ENCODE measurements at regions not wholly inside any gene's neighbourhood (a gene's known extent, or its start where the extent isn't known, plus 50 kb on each side); places are given as distances from the start of the nearest gene placed in this dataset.

- no peak for DNase-seq (ENCODE audit: low read depth)
Observed at GRCh38 chr18:55047546-55047945, 88.3 kb upstream of the CCDC68 start.

GRCh38 chr18:55041366-55041765 is 82.1 kb upstream of the CCDC68 start:
- no peak for DNase-seq (ENCODE audit: low read depth)

GRCh38 chr18:55038162-55038561 is 78.9 kb upstream of the CCDC68 start:
- no peak for DNase-seq (ENCODE audit: low read depth)

DNA sequence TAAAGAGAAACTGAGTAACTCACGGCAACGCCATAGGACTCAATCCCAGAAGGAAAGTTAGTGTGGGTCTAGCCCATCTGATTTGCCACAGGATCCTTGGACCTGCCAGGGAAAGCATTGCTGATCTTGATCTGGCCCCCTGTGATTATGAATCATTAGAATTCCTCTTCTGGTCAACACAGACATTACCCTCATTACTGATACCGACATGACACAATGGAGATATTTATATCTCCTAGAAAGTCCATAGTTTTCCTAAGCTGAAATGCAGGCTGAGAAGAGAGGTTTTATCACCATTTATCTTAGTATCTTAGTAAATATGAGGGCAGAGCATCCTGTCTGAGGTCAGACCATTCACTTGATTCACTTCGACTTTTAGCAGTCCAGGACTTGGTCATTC is 75.5 kb upstream of the CCDC68 start:
- no peak for DNase-seq (ENCODE audit: low read depth)

GRCh38 chr18:55031979-55032378 is 72.7 kb upstream of the CCDC68 start:
- no peak for DNase-seq (ENCODE audit: low read depth)

GRCh38 chr18:55031576-55031975 is 72.3 kb upstream of the CCDC68 start:
- DNase-seq (ENCODE audit: low read depth) = no peak

GRCh38 chr18:55031164-55031563 is 71.9 kb upstream of the CCDC68 start:
- no peak for DNase-seq (ENCODE audit: low read depth)

- no peak for DNase-seq (ENCODE audit: low read depth)
Observed at GRCh38 chr18:55024564-55024963, 65.3 kb upstream of the CCDC68 start.

DNA sequence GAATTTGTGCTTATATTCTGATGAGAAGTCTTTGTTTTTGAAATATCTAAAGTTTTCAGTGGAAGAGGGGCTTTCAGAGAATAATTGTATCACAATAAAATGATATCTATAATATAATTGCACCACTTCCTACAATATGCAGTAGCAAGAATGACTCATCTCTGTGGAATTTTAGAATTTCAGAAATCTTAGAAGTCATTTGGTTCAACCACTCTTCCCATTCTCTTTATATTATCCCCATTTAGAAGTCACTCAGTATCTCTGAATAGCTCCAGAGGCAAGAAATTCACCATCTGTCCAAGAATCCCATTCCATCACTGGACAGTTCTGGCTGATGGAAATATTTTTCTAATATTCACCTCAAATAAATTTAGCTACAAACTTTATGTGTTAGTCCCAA is 59.3 kb upstream of the CCDC68 start:
- DNase-seq (ENCODE audit: low read depth) = peak; percentile 55

GRCh38 chr18:55014095-55014494 is 54.8 kb upstream of the CCDC68 start:
- DNase-seq (ENCODE audit: low read depth) = no peak

DNA sequence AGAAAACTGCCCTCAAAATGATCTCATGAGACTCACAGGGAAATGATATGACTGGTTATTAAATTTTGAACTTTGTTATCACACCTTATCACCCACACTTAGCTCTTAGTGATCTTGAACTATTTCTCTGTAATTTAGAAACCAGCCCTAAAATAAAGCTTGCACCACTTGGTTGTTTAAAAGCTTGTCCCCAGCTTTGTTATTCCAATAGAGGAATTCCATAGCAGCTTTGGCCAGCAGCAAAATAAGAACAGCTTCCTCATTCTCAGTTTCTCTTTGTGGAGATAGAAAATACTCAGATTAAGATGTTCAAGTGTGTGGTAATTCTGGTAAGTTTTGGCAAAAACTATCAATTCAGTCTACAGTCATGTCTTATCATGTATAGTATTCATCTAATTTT is 54.4 kb upstream of the CCDC68 start:
- no peak for DNase-seq (ENCODE audit: low read depth)

DNA sequence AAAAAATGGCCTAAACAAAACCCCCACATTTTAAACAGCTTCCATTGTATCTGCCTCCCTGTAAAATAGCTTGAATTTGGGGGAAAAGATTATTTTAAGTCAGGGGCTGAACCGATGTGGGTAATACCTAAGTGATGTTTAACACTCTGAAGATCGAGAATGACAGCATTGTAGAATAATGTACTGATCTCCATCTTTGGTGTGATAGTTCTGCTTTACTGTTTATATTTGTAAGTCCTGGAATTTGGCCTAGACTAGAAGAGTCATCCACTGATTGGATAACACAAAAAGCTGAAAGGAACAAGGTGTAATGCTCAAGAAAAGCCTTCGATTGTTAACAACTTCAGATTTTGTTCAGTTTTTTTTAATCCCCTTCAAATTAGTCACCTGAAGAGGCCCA is 53.8 kb upstream of the CCDC68 start:
- no peak for DNase-seq (ENCODE audit: low read depth)

DNA sequence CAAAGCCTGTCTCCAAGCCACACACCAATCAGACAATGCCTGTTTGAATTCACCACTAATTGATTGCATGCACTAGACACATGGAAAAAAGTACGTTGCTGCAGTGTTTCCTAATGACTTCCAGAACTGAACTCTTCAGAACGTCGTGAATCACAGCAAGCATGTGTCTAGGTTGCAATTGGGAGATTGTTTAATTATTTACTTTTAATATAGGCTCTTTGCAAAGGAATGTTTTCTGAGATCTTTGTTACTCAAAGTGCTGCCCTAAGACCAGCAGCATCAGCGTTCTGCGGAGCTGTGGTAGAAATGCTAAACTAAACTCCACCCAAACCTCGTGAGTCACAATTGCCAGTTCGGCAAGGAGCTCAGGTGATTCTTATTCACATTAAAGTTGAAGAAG is 52.7 kb upstream of the CCDC68 start:
- DNase-seq (ENCODE audit: low read depth) = peak; percentile 17

All from non-pigmented ciliary epithelial cell (primary cell).